ENCODE measurements at regions not wholly inside any gene's neighbourhood (a gene's known extent, or its start where the extent isn't known, plus 50 kb on each side); places are given as distances from the start of the nearest gene placed in this dataset.

GRCh38 chr6:144796070-144796469 is 510.9 kb downstream of the UTRN start:
- DNase-seq, result no peak

- DNase-seq, result no peak
Observed at GRCh38 chr6:144797881-144798589, 512.9 kb downstream of the UTRN start.

GRCh38 chr6:144804246-144804790 is 519.2 kb downstream of the UTRN start:
- no peak for DNase-seq

- no peak for DNase-seq
Observed at GRCh38 chr6:144805049-144805448, 519.9 kb downstream of the UTRN start.

- no peak for DNase-seq
Observed at GRCh38 chr6:144806222-144806621, 521.1 kb downstream of the UTRN start.

- DNase-seq, result no peak
Observed at GRCh38 chr6:144809120-144809519, 524.0 kb downstream of the UTRN start.

- no peak for DNase-seq
Observed at GRCh38 chr6:144809969-144810368, 524.8 kb downstream of the UTRN start.

GRCh38 chr6:144811140-144811539 is 526.0 kb downstream of the UTRN start:
- DNase-seq, result no peak

GRCh38 chr6:144816936-144817335 is 531.8 kb downstream of the UTRN start:
- DNase-seq, result no peak

- DNase-seq, result no peak
Observed at GRCh38 chr6:144820270-144820669, 535.1 kb downstream of the UTRN start.

GRCh38 chr6:144823131-144823530 is 538.0 kb downstream of the UTRN start:
- DNase-seq, result no peak

GRCh38 chr6:144824018-144824417 is 538.9 kb downstream of the UTRN start:
- no peak for DNase-seq

- no peak for DNase-seq
Observed at GRCh38 chr6:144834426-144835038, 549.4 kb downstream of the UTRN start.

GRCh38 chr6:144835322-144835973 is 550.3 kb downstream of the UTRN start:
- DNase-seq, result no peak

- no peak for DNase-seq
Observed at GRCh38 chr6:144840619-144841018, 555.5 kb downstream of the UTRN start.

GRCh38 chr6:144843701-144844100 is 558.6 kb downstream of the UTRN start:
- no peak for DNase-seq

- no peak for DNase-seq
Observed at GRCh38 chr6:144844596-144844995, 559.5 kb downstream of the UTRN start.

- DNase-seq, result no peak
Observed at GRCh38 chr6:144845186-144845585, 560.1 kb downstream of the UTRN start.

- no peak for DNase-seq
Observed at GRCh38 chr6:144847916-144848315, 562.8 kb downstream of the UTRN start.

GRCh38 chr6:144849920-144850319 is 564.8 kb downstream of the UTRN start:
- no peak for DNase-seq

GRCh38 chr6:144853603-144854002 is 568.5 kb downstream of the UTRN start:
- DNase-seq, result no peak

- no peak for DNase-seq
Observed at GRCh38 chr6:144854654-144855053, 569.5 kb downstream of the UTRN start.

GRCh38 chr6:144855375-144855774 is 570.2 kb downstream of the UTRN start:
- DNase-seq, result no peak
